OCI-LY1 (cell line): ENCODE measurements at regions not wholly inside any gene's neighbourhood (a gene's known extent, or its start where the extent isn't known, plus 50 kb on each side); places are given as distances from the start of the nearest gene placed in this dataset.

Experiments used
- H2AFZ ChIP-seq: fragments of 200-600 bp; sonication (generic), shearing (Covaris generic); 2 replicates; pipeline ENCODE4 v1.6.0; 2014; ENCODE audit warnings: antibody characterized with exemption, mild to moderate bottlenecking, low read length
- H3F3A ChIP-seq: fragments of 200-600 bp; sonication (generic), shearing (Covaris generic); 2 replicates; pipeline ENCODE4 v1.6.0; 2014; ENCODE audit warnings: mild to moderate bottlenecking, antibody characterized with exemption, low read length, moderate library complexity; ENCODE audit not compliant: insufficient read depth
- H3K27ac ChIP-seq: fragments of 200-600 bp; sonication (generic); 2 replicates; pipeline ENCODE4 v1.5.1; 2014; ENCODE audit warnings: low read length, mixed run types, mild to moderate bottlenecking, low read depth; ENCODE audit not compliant: poor library complexity, severe bottlenecking
- H3K27me3 ChIP-seq: fragments of 200-600 bp; sonication (generic); 2 replicates; pipeline ENCODE4 v1.6.0; 2014; ENCODE audit warnings: antibody characterized with exemption, mild to moderate bottlenecking, low read length, moderate library complexity; ENCODE audit not compliant: insufficient read depth
- H3K36me3 ChIP-seq: fragments of 200-600 bp; sonication (generic); 2 replicates; pipeline ENCODE4 v1.6.1; 2014; ENCODE audit warnings: mild to moderate bottlenecking, antibody characterized with exemption, low read length, moderate library complexity, mixed read lengths; ENCODE audit not compliant: insufficient read depth
- H3K4me1 ChIP-seq: fragments of 200-600 bp; sonication (generic); 2 replicates; pipeline ENCODE4 v1.5.1; 2014; ENCODE audit warnings: mild to moderate bottlenecking, low read length, moderate library complexity; ENCODE audit not compliant: insufficient read depth, severe bottlenecking
- H3K4me2 ChIP-seq: fragments of 200-600 bp; sonication (generic), shearing (Covaris generic); 2 replicates; pipeline ENCODE4 v1.6.1; 2014; ENCODE audit warnings: low read length
- H3K4me3 ChIP-seq: fragments of 200-600 bp; sonication (generic); 2 replicates; pipeline ENCODE4 v1.5.1; 2014; ENCODE audit warnings: low read length, low read depth, mild to moderate bottlenecking, mixed read lengths; ENCODE audit not compliant: poor library complexity, severe bottlenecking
- H3K79me2 ChIP-seq: fragments of 200-600 bp; shearing (Covaris generic); 2 replicates; pipeline ENCODE4 v1.6.1; 2016; ENCODE audit warnings: mixed run types, low read length, mixed read lengths; ENCODE audit not compliant: insufficient read depth
- H3K9ac ChIP-seq: fragments of 200-600 bp; sonication (generic), shearing (Covaris generic); 2 replicates; pipeline ENCODE4 v1.6.1; 2014; ENCODE audit warnings: mild to moderate bottlenecking, low read length, mixed read lengths
- H3K9me2 ChIP-seq: fragments of 200-600 bp; sonication (generic), shearing (Covaris generic); 2 replicates; pipeline ENCODE4 v1.6.1; 2014; ENCODE audit warnings: low read depth, mild to moderate bottlenecking, low read length, mixed read lengths
- H3K9me3 ChIP-seq: fragments of 200-600 bp; shearing (Covaris generic); 2 replicates; pipeline ENCODE4 v1.6.1; 2014; ENCODE audit warnings: low read length, mixed read lengths
- H4K20me1 ChIP-seq: fragments of 200-600 bp; sonication (generic), shearing (Covaris generic); 2 replicates; pipeline ENCODE4 v1.6.0; 2016; ENCODE audit warnings: mild to moderate bottlenecking, low read length; ENCODE audit not compliant: insufficient read depth
- EZH2 ChIP-seq: fragments of 200-600 bp; sonication (generic), shearing (Covaris generic); IDR thresholded peaks from 2 replicates; pipeline ENCODE4 v1.8.0; 2017; ENCODE audit warnings: borderline replicate concordance, mixed run types, mild to moderate bottlenecking, antibody characterized with exemption, low read length, moderate library complexity, mixed read lengths
- TF ChIP-seq, protein P1 (sequence below): fragments of 200-600 bp; sonication (generic), shearing (Covaris generic); IDR thresholded peaks from 2 replicates; pipeline ENCODE4 v1.5.1; 2017; ENCODE audit warnings: mild to moderate bottlenecking, antibody characterized with exemption, low read length, moderate library complexity, mixed read lengths

DNA sequence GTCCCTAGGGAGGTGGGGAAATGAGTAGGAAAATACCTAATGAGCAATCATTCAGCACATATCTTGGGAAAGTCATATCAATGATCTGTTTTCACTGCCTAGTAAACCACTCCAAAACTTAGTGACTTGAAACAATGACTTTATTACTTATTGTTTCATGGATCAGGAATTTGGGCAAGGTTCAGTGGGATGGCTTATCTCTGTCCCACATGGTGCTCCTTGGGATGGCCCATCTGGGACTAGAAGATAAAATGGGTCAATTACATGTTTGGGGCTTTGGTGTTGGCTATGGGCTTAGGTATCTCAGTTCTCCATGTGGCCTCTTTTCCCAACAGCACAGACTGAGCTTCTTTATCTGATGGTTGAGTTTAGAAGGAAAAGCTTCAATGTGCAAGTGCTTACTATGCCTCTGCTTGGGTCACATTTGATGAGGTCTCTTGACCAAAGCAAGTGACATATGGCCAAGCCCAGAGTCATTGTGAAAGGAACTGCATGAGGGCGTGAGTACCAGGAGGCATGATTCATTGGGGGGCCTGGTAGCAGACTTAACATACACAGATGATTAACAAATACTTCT lies 218.1 kb upstream of the TNP1 start:
- H4K20me1 ChIP-seq: no peaks in the 10 kb centered on the region
- no peak overlapping the region for H3K4me2 ChIP-seq
- TF ChIP-seq, protein P1, sequence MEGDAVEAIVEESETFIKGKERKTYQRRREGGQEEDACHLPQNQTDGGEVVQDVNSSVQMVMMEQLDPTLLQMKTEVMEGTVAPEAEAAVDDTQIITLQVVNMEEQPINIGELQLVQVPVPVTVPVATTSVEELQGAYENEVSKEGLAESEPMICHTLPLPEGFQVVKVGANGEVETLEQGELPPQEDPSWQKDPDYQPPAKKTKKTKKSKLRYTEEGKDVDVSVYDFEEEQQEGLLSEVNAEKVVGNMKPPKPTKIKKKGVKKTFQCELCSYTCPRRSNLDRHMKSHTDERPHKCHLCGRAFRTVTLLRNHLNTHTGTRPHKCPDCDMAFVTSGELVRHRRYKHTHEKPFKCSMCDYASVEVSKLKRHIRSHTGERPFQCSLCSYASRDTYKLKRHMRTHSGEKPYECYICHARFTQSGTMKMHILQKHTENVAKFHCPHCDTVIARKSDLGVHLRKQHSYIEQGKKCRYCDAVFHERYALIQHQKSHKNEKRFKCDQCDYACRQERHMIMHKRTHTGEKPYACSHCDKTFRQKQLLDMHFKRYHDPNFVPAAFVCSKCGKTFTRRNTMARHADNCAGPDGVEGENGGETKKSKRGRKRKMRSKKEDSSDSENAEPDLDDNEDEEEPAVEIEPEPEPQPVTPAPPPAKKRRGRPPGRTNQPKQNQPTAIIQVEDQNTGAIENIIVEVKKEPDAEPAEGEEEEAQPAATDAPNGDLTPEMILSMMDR: no peak
- no peak for TF ChIP-seq EZH2

DNA sequence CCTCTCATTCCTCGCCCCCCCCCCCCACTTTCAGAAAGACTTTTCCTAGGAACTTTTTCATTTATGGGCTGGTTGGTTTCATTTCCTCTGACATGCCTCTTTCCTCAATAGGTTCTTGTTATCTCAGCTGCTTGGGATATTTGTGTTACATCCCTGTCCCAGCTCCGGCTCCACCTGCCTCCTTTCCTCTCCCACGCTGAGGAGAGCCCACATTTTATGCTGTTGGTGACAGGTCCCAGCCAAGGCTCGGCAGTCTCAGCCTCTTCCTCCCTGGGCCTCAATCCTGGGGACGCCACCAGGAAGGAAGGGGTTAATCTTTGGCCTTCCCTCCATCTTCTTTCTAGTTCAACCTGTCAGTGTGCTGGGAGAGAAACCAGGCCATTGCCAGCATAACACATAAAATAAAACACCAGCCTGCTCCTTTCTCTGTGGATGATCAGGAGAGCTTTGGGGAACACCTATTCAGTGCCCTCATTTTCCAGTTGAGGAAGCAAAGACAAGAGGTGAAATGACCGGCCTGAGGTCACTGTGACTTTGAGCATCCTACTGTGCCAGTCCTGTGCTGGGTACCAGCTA lies 216.9 kb upstream of the TNP1 start:
- H3K9me3 ChIP-seq: no peaks in the 10 kb centered on the region
- no peaks in the 10 kb centered on the region for H3K4me1 ChIP-seq
- no peaks in the 10 kb centered on the region for H3K79me2 ChIP-seq
- H3K4me2 ChIP-seq: no peak overlapping the region
- no peak overlapping the region for H3K9ac ChIP-seq
- no peak overlapping the region for H3K27ac ChIP-seq
- no peaks in the 10 kb centered on the region for H3K9me2 ChIP-seq
- TF ChIP-seq, protein P1: no peak
- TF ChIP-seq EZH2: no peak
- H3K36me3 ChIP-seq: no peaks in the 10 kb centered on the region
- no peak overlapping the region for H2AFZ ChIP-seq
- H4K20me1 ChIP-seq: no peaks in the 10 kb centered on the region
- H3K4me3 ChIP-seq: no peak overlapping the region
- H3F3A ChIP-seq: no peaks in the 10 kb centered on the region
- no peaks in the 10 kb centered on the region for H3K27me3 ChIP-seq

More for the DNA sequence above, 218.1 kb upstream of the TNP1 start:
- Histone ChIP-seq H3K4me3 (no peak overlapping the region), H3K27me3 (no peaks in the 10 kb centered on the region), H3K27ac (no peak overlapping the region), H3K36me3 (no peaks in the 10 kb centered on the region), H3K9me2 (no peaks in the 10 kb centered on the region), H3K9me3 (no peaks in the 10 kb centered on the region), H3F3A (no peaks in the 10 kb centered on the region), H2AFZ (no peak overlapping the region), H3K79me2 (no peaks in the 10 kb centered on the region), H3K4me1 (no peaks in the 10 kb centered on the region), H3K9ac (no peak overlapping the region)

GRCh38 chr2:217076058-217076435 lies 216.2 kb upstream of the TNP1 start:
- H3K4me3 ChIP-seq: no peak overlapping the region
- no peak overlapping the region for H3K27ac ChIP-seq
- H3K9me2 ChIP-seq: no peaks in the 10 kb centered on the region
- no peaks in the 10 kb centered on the region for H3K9me3 ChIP-seq
- H3K27me3 ChIP-seq: no peaks in the 10 kb centered on the region
- no peaks in the 10 kb centered on the region for H3K36me3 ChIP-seq
- no peak overlapping the region for H2AFZ ChIP-seq
- TF ChIP-seq EZH2: no peak
- TF ChIP-seq, protein P1: no peak
- H3K4me1 ChIP-seq: no peaks in the 10 kb centered on the region
- no peaks in the 10 kb centered on the region for H3F3A ChIP-seq
- H4K20me1 ChIP-seq: no peaks in the 10 kb centered on the region
- H3K79me2 ChIP-seq: no peaks in the 10 kb centered on the region
- H3K4me2 ChIP-seq: no peak overlapping the region
- H3K9ac ChIP-seq: no peak overlapping the region
